H1 (cell line): ENCODE measurements at regions not wholly inside any gene's neighbourhood (a gene's known extent, or its start where the extent isn't known, plus 50 kb on each side); places are given as distances from the start of the nearest gene placed in this dataset.

ENCODE experiments used
- CTCF ChIA-PET: fragments of 300-600 bp; sonication (Branson Sonifier 250); formaldehyde crosslinking; loops from one replicate; lab custom pipeline; 2021; ENCODE audit not compliant: partially characterized antibody; lab: Charles Lee
- POLR2A ChIA-PET: fragments of 300-600 bp; sonication (Branson Sonifier 250); formaldehyde crosslinking; loops from one replicate; lab custom pipeline; 2021; ENCODE audit warnings: inconsistent platforms; ENCODE audit not compliant: partially characterized antibody; lab: Charles Lee
- DNase-seq, 2 experiments: peaks; one replicate each; pipeline versions ENCODE4 v3.0.0 to v3.0.0-alpha.2; 2010 to 2022; ENCODE audit warnings: low spot score in 2 of 2, low read depth in 1 of 2, mixed read lengths in 1 of 2
- FAIRE-seq: peaks from 2 replicates; lab custom pipeline; 2011; peaks lifted over from hg19 to GRCh38; lab: Jason Lieb, UNC
- H2AFZ ChIP-seq: 2 replicates; pipeline ENCODE4 v1.8.1; 2012; ENCODE audit warnings: low read length, inconsistent platforms
- H2AK5ac ChIP-seq: 2 replicates; pipeline ENCODE4 v1.6.1; 2013; ENCODE audit warnings: low read depth, low read length
- H2BK120ac ChIP-seq: replicated peaks from 2 replicates; pipeline ENCODE3; 2013; ENCODE audit warnings: low read depth, low read length, inconsistent platforms
- H2BK12ac ChIP-seq: 2 replicates; pipeline ENCODE4 v1.6.1; 2013; ENCODE audit warnings: low read depth, low read length
- H2BK15ac ChIP-seq: 2 replicates; pipeline ENCODE4 v1.6.1; 2013; ENCODE audit warnings: low read length
- H2BK20ac ChIP-seq: 2 replicates; pipeline ENCODE4 v1.6.1; 2013; ENCODE audit warnings: low read length
- H2BK5ac ChIP-seq: 2 replicates; pipeline ENCODE4 v1.6.1; 2013; ENCODE audit warnings: low read depth, low read length
- H3K14ac ChIP-seq: 2 replicates; pipeline ENCODE4 v1.6.1; 2013; ENCODE audit warnings: inconsistent platforms; ENCODE audit not compliant: insufficient read length
- H3K18ac ChIP-seq: 2 replicates; pipeline ENCODE4 v1.6.1; 2013; ENCODE audit warnings: low read length; ENCODE audit errors: extremely low read depth
- H3K23ac ChIP-seq: 2 replicates; pipeline ENCODE4 v1.6.1; 2013; ENCODE audit warnings: inconsistent platforms; ENCODE audit not compliant: insufficient read length
- H3K23me2 ChIP-seq: 2 replicates; pipeline ENCODE4 v1.6.1; 2013; ENCODE audit warnings: low read depth, low read length
- H3K27ac ChIP-seq: 2 replicates; pipeline ENCODE4 v1.6.1; 2011; ENCODE audit warnings: low read depth, low read length, inconsistent platforms
- H3K27me3 ChIP-seq, 4 experiments: replicated peaks in 1 of 4; 1 replicate in 1 of 4; 2 replicates in 3 of 4; pipeline versions ENCODE4 v1.6.1 to v1.8.1; 2011 to 2013; ENCODE audit warnings: low read length in 3 of 4, mild to moderate bottlenecking in 3 of 4, inconsistent platforms in 2 of 4, mixed read lengths in 2 of 4, moderate library complexity in 1 of 4; ENCODE audit not compliant: control insufficient read depth in 3 of 4, insufficient read depth in 3 of 4; ENCODE audit errors: extremely low read depth in 1 of 4
- H3K36me3 ChIP-seq, 4 experiments: 2 replicates each; pipeline versions ENCODE4 v1.6.1 to v1.8.1; 2011 to 2013; ENCODE audit warnings: mild to moderate bottlenecking in 4 of 4, low read length in 3 of 4, moderate library complexity in 2 of 4, control low read depth in 1 of 4, inconsistent platforms in 1 of 4; ENCODE audit not compliant: insufficient read depth in 4 of 4, control insufficient read depth in 2 of 4
- H3K4ac ChIP-seq: replicated peaks from 2 replicates; pipeline ENCODE3; 2013; ENCODE audit warnings: low read length, low read depth, mixed read lengths, inconsistent platforms; ENCODE audit not compliant: insufficient read length
- H3K4me1 ChIP-seq, 4 experiments: replicated peaks in 1 of 4; 1 replicate in 1 of 4; 2 replicates in 3 of 4; pipeline versions ENCODE4 v1.6.1 to v1.8.1; 2011 to 2013; ENCODE audit warnings: low read length in 3 of 4, inconsistent platforms in 2 of 4, mixed read lengths in 1 of 4; ENCODE audit not compliant: insufficient read depth in 4 of 4, control insufficient read depth in 3 of 4
- H3K4me2 ChIP-seq, 2 experiments: 2 replicates each; pipeline versions ENCODE4 v1.6.1 to v1.8.1; 2011 to 2013; ENCODE audit warnings: low read depth in 2 of 2, low read length in 2 of 2, control low read depth in 1 of 2, inconsistent platforms in 1 of 2, mild to moderate bottlenecking in 1 of 2; ENCODE audit not compliant: insufficient read depth in 1 of 2
- H3K4me3 ChIP-seq, 4 experiments: fragments of 200-600, 300-600 bp in 1 of 4; sonication (generic), shearing (Covaris generic), sonication (Bioruptor Twin) in 1 of 4; 2 replicates each; pipeline versions ENCODE4 v1.5.1 to v1.8.1; 2011 to 2016; ENCODE audit warnings: low read length in 4 of 4, low read depth in 3 of 4, control low read depth in 2 of 4, inconsistent platforms in 2 of 4, mild to moderate bottlenecking in 2 of 4, mixed read lengths in 1 of 4, moderate library complexity in 1 of 4; ENCODE audit not compliant: insufficient read depth in 2 of 4; ENCODE audit errors: extremely low read depth in 1 of 4
- H3K56ac ChIP-seq: replicated peaks from 2 replicates; pipeline ENCODE3; 2013; ENCODE audit warnings: low read depth, mild to moderate bottlenecking, mixed read lengths, low read length, inconsistent platforms; ENCODE audit not compliant: insufficient read length
- H3K79me1 ChIP-seq: 2 replicates; pipeline ENCODE4 v1.6.1; 2013; ENCODE audit warnings: low read depth, low read length, control low read depth
- H3K79me2 ChIP-seq, 2 experiments: 2 replicates each; pipeline versions ENCODE4 v1.6.1 to v1.8.1; 2012 to 2013; ENCODE audit warnings: low read length in 2 of 2, mild to moderate bottlenecking in 2 of 2, inconsistent platforms in 1 of 2; ENCODE audit not compliant: insufficient read depth in 2 of 2, control insufficient read depth in 1 of 2
- H3K9ac ChIP-seq, 4 experiments: replicated peaks in 1 of 4; 1 replicate in 1 of 4; 2 replicates in 3 of 4; pipeline versions ENCODE4 v1.6.1 to v1.8.1; 2011 to 2013; ENCODE audit warnings: low read depth in 3 of 4, low read length in 3 of 4, control low read depth in 2 of 4, mild to moderate bottlenecking in 2 of 4, moderate library complexity in 2 of 4, inconsistent platforms in 1 of 4; ENCODE audit errors: extremely low read depth in 1 of 4
- H3K9me3 ChIP-seq, 2 experiments: 2 replicates each; pipeline versions ENCODE4 v1.6.1 to v1.8.1; 2012 to 2013; ENCODE audit warnings: mild to moderate bottlenecking in 2 of 2, moderate library complexity in 2 of 2, control low read depth in 1 of 2, inconsistent platforms in 1 of 2, low read depth in 1 of 2, low read length in 1 of 2, mixed read lengths in 1 of 2; ENCODE audit not compliant: insufficient read depth in 2 of 2
- H4K20me1 ChIP-seq, 2 experiments: replicated peaks in 1 of 2; 2 replicates each; pipeline versions ENCODE3 to v1.8.1; 2011 to 2013; ENCODE audit warnings: inconsistent platforms in 2 of 2, low read length in 2 of 2, mild to moderate bottlenecking in 1 of 2; ENCODE audit not compliant: insufficient read depth in 2 of 2, control insufficient read depth in 1 of 2
- H4K5ac ChIP-seq: 2 replicates; pipeline ENCODE4 v1.6.1; 2013; ENCODE audit warnings: low read length, low read depth, mixed read lengths, inconsistent platforms; ENCODE audit not compliant: insufficient read length
- H4K8ac ChIP-seq: 2 replicates; pipeline ENCODE4 v1.8.0; 2013; ENCODE audit warnings: mild to moderate bottlenecking, moderate library complexity, low read length, inconsistent platforms; ENCODE audit not compliant: insufficient read depth; ENCODE audit errors: extremely low read depth
- H4K91ac ChIP-seq: replicated peaks from 2 replicates; pipeline ENCODE3; 2013; ENCODE audit warnings: low read length, mixed read lengths, inconsistent platforms; ENCODE audit not compliant: insufficient read length
- BACH1 ChIP-seq: IDR thresholded peaks from 2 replicates; pipeline ENCODE4 v1.6.1; 2012; ENCODE audit warnings: low read length, improper control_type of control experiment
- CBX8 ChIP-seq: fragments of 300-800, 300-1000 bp; sonication (generic); IDR thresholded peaks from 2 replicates; pipeline ENCODE4 v1.7.1; 2016; ENCODE audit warnings: low read depth, low read length, borderline replicate concordance
- EZH2 ChIP-seq: fragments of 200-600 bp; sonication (generic); IDR thresholded peaks from 2 replicates; pipeline ENCODE4 v1.7.1; 2012; ENCODE audit warnings: low read depth, mild to moderate bottlenecking, moderate library complexity, low read length, inconsistent platforms; ENCODE audit not compliant: severe bottlenecking
- HDAC6 ChIP-seq: IDR thresholded peaks from one replicate; pipeline ENCODE4 v1.7.1; 2012; ENCODE audit warnings: low read depth, mild to moderate bottlenecking, inconsistent platforms, low read length, moderate library complexity
- JUN ChIP-seq: IDR thresholded peaks from 2 replicates; pipeline ENCODE4 v1.6.1; 2011; ENCODE audit warnings: low read depth, mild to moderate bottlenecking, improper control_type of control experiment, low read length
- KDM4A ChIP-seq: IDR thresholded peaks from one replicate; pipeline ENCODE4 v1.7.1; 2012; ENCODE audit warnings: low read depth, mild to moderate bottlenecking, moderate library complexity, low read length, inconsistent platforms; ENCODE audit not compliant: severe bottlenecking
- NANOG ChIP-seq: IDR thresholded peaks from 2 replicates; pipeline ENCODE4 v1.6.1; 2011; ENCODE audit warnings: low read length, low read depth, mild to moderate bottlenecking, inconsistent platforms; ENCODE audit not compliant: insufficient read depth, poor library complexity, severe bottlenecking
- PHF8 ChIP-seq: fragments of 200-600 bp; sonication (generic); conservative IDR thresholded peaks from 2 replicates; pipeline ENCODE4 v1.7.1; 2012; ENCODE audit warnings: low read depth, mild to moderate bottlenecking, inconsistent platforms, low read length, moderate library complexity
- POU5F1 ChIP-seq: IDR thresholded peaks from 2 replicates; pipeline ENCODE4 v1.6.1; 2011; ENCODE audit warnings: low read depth, mild to moderate bottlenecking, low read length, moderate library complexity
- RAD21 ChIP-seq, 2 experiments: IDR thresholded peaks in 1 of 2; conservative IDR thresholded peaks in 1 of 2; 2 replicates each; pipeline ENCODE4 v1.6.1; 2011; ENCODE audit warnings: low read depth in 2 of 2, low read length in 2 of 2, improper control_type of control experiment in 1 of 2, inconsistent platforms in 1 of 2, mild to moderate bottlenecking in 1 of 2, moderate library complexity in 1 of 2
- SP2 ChIP-seq: IDR thresholded peaks from 2 replicates; pipeline ENCODE4 v1.6.1; 2012; ENCODE audit warnings: mild to moderate bottlenecking, low read length, inconsistent platforms
- TBP ChIP-seq: IDR thresholded peaks from 2 replicates; pipeline ENCODE4 v1.6.1; 2011; ENCODE audit warnings: low read depth, low read length, improper control_type of control experiment
- WGBS, 2 experiments: shearing (Covaris generic) in 1 of 2; methylation state at CpG; one replicate each; pipeline versions ENCODE4 v1.1.6 to v1.1.7; 2013 to 2015; ENCODE audit warnings: low lambda C conversion rate in 2 of 2, mixed read lengths in 2 of 2, inconsistent platforms in 1 of 2, low coverage in 1 of 2, missing lambda C conversion rate in 1 of 2; ENCODE audit not compliant: insufficient replicate concordance in 2 of 2, insufficient coverage in 1 of 2, insufficient read length in 1 of 2; ENCODE audit errors: extremely low coverage in 1 of 2, missing lambda C conversion rate in 1 of 2; 5-methylcytosine and 5-hydroxymethylcytosine counted together
- TF ChIP-seq, protein P1 (sequence below): IDR thresholded peaks from 2 replicates; pipeline ENCODE4 v1.6.1; 2012; ENCODE audit warnings: low read length, inconsistent platforms

DNA sequence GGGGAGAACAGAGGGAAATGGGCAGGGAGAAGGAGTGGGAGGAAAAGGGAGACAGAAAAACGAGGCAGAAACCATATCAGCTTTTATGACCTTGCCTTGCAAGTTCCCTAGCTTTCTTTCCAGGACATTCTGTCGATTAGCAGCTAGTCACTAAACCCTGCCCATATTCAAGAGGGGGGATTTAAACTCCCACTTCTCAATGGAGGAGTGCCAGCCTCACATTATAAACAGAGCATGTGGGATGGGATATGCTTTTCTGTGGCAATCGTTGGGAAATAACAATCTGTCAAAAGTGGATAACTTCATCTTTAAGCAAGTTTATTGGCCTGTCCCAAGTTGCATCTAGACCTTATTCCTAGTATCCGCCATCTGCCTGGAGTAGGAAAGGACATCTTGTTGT is 57.0 kb upstream of the TMEM170B start:
- H3K9ac ChIP-seq: no peak overlapping the region
- H3K4me2 ChIP-seq: no peak overlapping the region
- CTCF ChIA-PET: interaction anchor here (1.0 to 4.2 kb wide), 3 partner anchors 16 to 246 kb away, joined by 3 to 12 read pairs (median 4); no protein-coding TSS in a partner anchor
- DNase-seq (no peak), FAIRE-seq (no peak)
- no peak overlapping the region for H2BK20ac ChIP-seq
- no peaks in the 10 kb centered on the region for H3K23me2 ChIP-seq
- no peaks in the 10 kb centered on the region for H3K36me3 ChIP-seq
- H4K8ac ChIP-seq: no peak overlapping the region
- H4K5ac ChIP-seq: no peak overlapping the region
- H3K4ac ChIP-seq: no peak overlapping the region
- POLR2A ChIA-PET: no interaction called here
- no peak overlapping the region for H2AFZ ChIP-seq
- no peaks in the 10 kb centered on the region for H3K9me3 ChIP-seq
- no peak overlapping the region for H2BK120ac ChIP-seq
- H3K79me2 ChIP-seq: no peaks in the 10 kb centered on the region
- no peak overlapping the region for H3K14ac ChIP-seq
- no peak overlapping the region for H3K23ac ChIP-seq
- no peaks in the 10 kb centered on the region for H3K79me1 ChIP-seq
- no peak overlapping the region for H3K18ac ChIP-seq
- no peaks in the 10 kb centered on the region for H3K4me1 ChIP-seq
- H3K27me3 ChIP-seq: no peaks in the 10 kb centered on the region
- H3K4me3 ChIP-seq: no peak overlapping the region
- H2BK15ac ChIP-seq: no peak overlapping the region
- H3K27ac ChIP-seq: no peak overlapping the region
- H2BK5ac ChIP-seq: no peak overlapping the region
- no peak overlapping the region for H2BK12ac ChIP-seq
- H4K91ac ChIP-seq: no peak overlapping the region
- H2AK5ac ChIP-seq: no peak overlapping the region
- no peak overlapping the region for H3K56ac ChIP-seq
- 57% methylated on average over 4 of the region's 4 CpGs; no CpG with 5 or more reads in 1 of the 2 experiments for WGBS, 2 experiments
- no peaks in the 10 kb centered on the region for H4K20me1 ChIP-seq
- no peak for TF ChIP-seq EZH2
- TF ChIP-seq POU5F1: no peak
- TF ChIP-seq BACH1: no peak
- TF ChIP-seq, protein P1, sequence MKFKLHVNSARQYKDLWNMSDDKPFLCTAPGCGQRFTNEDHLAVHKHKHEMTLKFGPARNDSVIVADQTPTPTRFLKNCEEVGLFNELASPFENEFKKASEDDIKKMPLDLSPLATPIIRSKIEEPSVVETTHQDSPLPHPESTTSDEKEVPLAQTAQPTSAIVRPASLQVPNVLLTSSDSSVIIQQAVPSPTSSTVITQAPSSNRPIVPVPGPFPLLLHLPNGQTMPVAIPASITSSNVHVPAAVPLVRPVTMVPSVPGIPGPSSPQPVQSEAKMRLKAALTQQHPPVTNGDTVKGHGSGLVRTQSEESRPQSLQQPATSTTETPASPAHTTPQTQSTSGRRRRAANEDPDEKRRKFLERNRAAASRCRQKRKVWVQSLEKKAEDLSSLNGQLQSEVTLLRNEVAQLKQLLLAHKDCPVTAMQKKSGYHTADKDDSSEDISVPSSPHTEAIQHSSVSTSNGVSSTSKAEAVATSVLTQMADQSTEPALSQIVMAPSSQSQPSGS: no peak
- TF ChIP-seq CBX8: no peak
- no peak for TF ChIP-seq HDAC6
- TF ChIP-seq JUN: no peak
- TF ChIP-seq TBP: no peak
- no peak for TF ChIP-seq RAD21 (IDR thresholded peaks at IDR 0.05 in 1 of 2, conservative IDR thresholded peaks at IDR 0.05 in 1 of 2; ENCODE audit: low read depth in 2 of 2, low read length in 2 of 2)
- no peak for TF ChIP-seq NANOG
- no peak for TF ChIP-seq SP2
- no peak for TF ChIP-seq KDM4A
- TF ChIP-seq PHF8: no peak
